H1 (cell line): ENCODE measurements at regions not wholly inside any gene's neighbourhood (a gene's known extent, or its start where the extent isn't known, plus 50 kb on each side); places are given as distances from the start of the nearest gene placed in this dataset.

Experiments used
- CTCF ChIP-seq, 3 experiments: IDR thresholded peaks; 1 replicate in 2 of 3; 2 replicates in 1 of 3; pipeline versions ENCODE4 v1.5.1 to v1.6.1; 2011; ENCODE audit warnings: low read length in 3 of 3, mild to moderate bottlenecking in 3 of 3, inconsistent platforms in 2 of 3, low read depth in 1 of 3, moderate library complexity in 1 of 3; ENCODE audit not compliant: insufficient read depth in 1 of 3; ENCODE audit errors: control extremely low read depth in 1 of 3
- EP300 ChIP-seq, 2 experiments: IDR thresholded peaks; 1 replicate in 1 of 2; 2 replicates in 1 of 2; pipeline ENCODE4 v1.6.1; 2011 to 2012; ENCODE audit warnings: low read depth in 2 of 2, low read length in 2 of 2, mild to moderate bottlenecking in 2 of 2, borderline replicate concordance in 1 of 2, inconsistent platforms in 1 of 2, moderate library complexity in 1 of 2
- GTF2F1 ChIP-seq: IDR thresholded peaks from 2 replicates; pipeline ENCODE4 v1.6.1; 2012; ENCODE audit warnings: low read depth, low read length, improper control_type of control experiment, borderline replicate concordance
- JUN ChIP-seq: IDR thresholded peaks from 2 replicates; pipeline ENCODE4 v1.6.1; 2011; ENCODE audit warnings: low read depth, mild to moderate bottlenecking, improper control_type of control experiment, low read length
- SP2 ChIP-seq: IDR thresholded peaks from 2 replicates; pipeline ENCODE4 v1.6.1; 2012; ENCODE audit warnings: mild to moderate bottlenecking, low read length, inconsistent platforms
- TBP ChIP-seq: IDR thresholded peaks from 2 replicates; pipeline ENCODE4 v1.6.1; 2011; ENCODE audit warnings: low read depth, low read length, improper control_type of control experiment
- YY1 ChIP-seq: IDR thresholded peaks from 2 replicates; pipeline ENCODE4 v1.6.1; 2011; ENCODE audit warnings: low read depth, mild to moderate bottlenecking, low read length
- TF ChIP-seq, protein P1 (sequence below): IDR thresholded peaks from 2 replicates; pipeline ENCODE4 v1.6.1; 2012; ENCODE audit warnings: inconsistent platforms

DNA sequence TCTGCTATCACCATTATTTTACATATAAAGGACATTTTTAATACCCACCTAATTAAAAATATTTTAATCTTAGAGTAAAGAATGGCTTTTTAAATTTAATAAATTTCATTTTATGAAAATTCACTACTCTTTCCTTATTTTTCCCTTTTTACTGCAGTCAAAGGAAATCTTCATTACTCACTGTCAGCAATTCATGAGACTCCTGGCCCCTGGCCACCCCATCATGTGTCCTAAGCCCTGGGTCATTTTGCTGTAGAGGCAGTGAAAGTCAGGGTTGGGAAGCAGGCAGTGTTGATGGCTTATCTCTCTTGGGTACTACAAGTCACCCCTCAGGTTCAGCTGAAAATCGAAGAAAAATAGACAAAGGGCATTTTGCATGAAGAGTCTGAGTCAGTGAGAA, 468.6 kb upstream of the CCL2 start (continued):
- TF ChIP-seq CTCF (IDR thresholded peaks at IDR 0.05; ENCODE audit: control extremely low read depth in 1 of 3, insufficient read depth in 1 of 3, low read depth in 1 of 3, low read length in 3 of 3) (no peak), TBP (no peak), YY1 (no peak), SP2 (no peak), JUN (no peak), EP300 (IDR thresholded peaks at IDR 0.05; ENCODE audit: borderline replicate concordance in 1 of 2, low read depth in 2 of 2, low read length in 2 of 2) (no peak), GTF2F1 (no peak)
- TF ChIP-seq, protein P1, sequence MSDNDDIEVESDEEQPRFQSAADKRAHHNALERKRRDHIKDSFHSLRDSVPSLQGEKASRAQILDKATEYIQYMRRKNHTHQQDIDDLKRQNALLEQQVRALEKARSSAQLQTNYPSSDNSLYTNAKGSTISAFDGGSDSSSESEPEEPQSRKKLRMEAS = no peak
